Adipocyte (in vitro differentiated cells): ENCODE measurements at regions not wholly inside any gene's neighbourhood (a gene's known extent, or its start where the extent isn't known, plus 50 kb on each side); places are given as distances from the start of the nearest gene placed in this dataset.

Experiments
- DNase-seq: peaks from one replicate; pipeline ENCODE4 v3.0.0-alpha.2; 2015; ENCODE audit warnings: low read depth
- H3K27me3 ChIP-seq: replicated peaks from 2 replicates; pipeline ENCODE4 v1.7.0; 2013; ENCODE audit warnings: mild to moderate bottlenecking, low read length, moderate library complexity; ENCODE audit not compliant: control insufficient read depth, insufficient read depth
- H3K36me3 ChIP-seq: 2 replicates; pipeline ENCODE4 v1.7.0; 2013; ENCODE audit warnings: low read length, mild to moderate bottlenecking, moderate library complexity; ENCODE audit not compliant: control insufficient read depth, insufficient read depth, severe bottlenecking
- H3K4me1 ChIP-seq: 2 replicates; pipeline ENCODE4 v1.7.0; 2013; ENCODE audit warnings: mild to moderate bottlenecking, low read length, moderate library complexity; ENCODE audit not compliant: control insufficient read depth, insufficient read depth
- H3K4me3 ChIP-seq: 2 replicates; pipeline ENCODE4 v1.7.0; 2013; ENCODE audit warnings: mild to moderate bottlenecking, low read length, moderate library complexity
- H3K9ac ChIP-seq: 2 replicates; pipeline ENCODE4 v1.7.0; 2013; ENCODE audit warnings: mild to moderate bottlenecking, low read length, moderate library complexity
- H3K9me3 ChIP-seq: 2 replicates; pipeline ENCODE4 v1.7.0; 2013; ENCODE audit warnings: mild to moderate bottlenecking, low read length, moderate library complexity; ENCODE audit not compliant: control insufficient read depth

DNA sequence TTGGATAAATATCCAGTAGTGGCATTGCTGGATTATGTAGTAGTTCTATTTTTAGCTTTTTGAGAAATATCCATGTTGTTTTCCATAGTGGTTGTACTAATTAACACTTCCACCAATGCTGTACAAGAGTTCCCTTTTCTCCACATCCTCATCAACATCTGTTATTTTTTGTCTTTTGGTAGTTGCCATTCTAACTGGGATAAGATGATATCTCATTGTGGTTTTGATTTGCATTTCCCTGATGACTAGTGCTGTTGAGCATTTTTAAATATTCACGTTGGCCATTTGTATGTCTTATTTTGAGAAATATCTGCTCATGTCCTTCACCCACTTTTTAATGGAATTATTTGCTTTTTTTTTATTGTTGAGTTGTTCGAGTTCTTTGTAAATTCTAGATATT lies 183.9 kb downstream of the PTPRU start:
- Histone ChIP-seq H3K36me3 (no peaks in the 10 kb centered on the region), H3K27me3 (no peaks in the 10 kb centered on the region), H3K4me1 (peaks cover 29% of the 10 kb centered on the region), H3K4me3 (no peak overlapping the region), H3K9me3 (peaks cover 6% of the 10 kb centered on the region), H3K9ac (no peak overlapping the region)
- no peak for DNase-seq

DNA sequence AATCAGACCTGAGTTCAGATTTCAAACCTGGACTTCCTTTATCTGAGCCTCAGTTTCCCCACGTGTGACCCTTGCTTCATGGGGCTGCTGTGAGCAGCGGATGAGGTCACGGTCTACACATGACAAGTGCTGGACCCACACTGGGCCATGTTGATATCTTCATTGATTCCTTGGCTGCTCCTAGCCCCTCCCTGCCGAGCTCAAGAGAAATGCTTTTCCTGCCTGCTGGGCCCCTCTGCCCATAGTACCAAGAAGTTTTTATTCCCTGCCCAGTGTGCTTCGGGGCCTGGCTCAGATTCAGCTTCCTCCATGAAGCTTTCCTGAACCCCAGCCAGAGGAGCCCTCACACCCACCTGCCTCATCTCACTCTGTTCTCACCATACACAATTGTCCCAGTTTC lies 181.6 kb downstream of the PTPRU start:
- Histone ChIP-seq H3K9me3 (peaks cover 6% of the 10 kb centered on the region), H3K9ac (no peak overlapping the region), H3K27me3 (peaks cover 1% of the 10 kb centered on the region), H3K4me3 (no peak overlapping the region), H3K36me3 (no peaks in the 10 kb centered on the region), H3K4me1 (peaks cover 29% of the 10 kb centered on the region)
- DNase-seq, result no peak

DNA sequence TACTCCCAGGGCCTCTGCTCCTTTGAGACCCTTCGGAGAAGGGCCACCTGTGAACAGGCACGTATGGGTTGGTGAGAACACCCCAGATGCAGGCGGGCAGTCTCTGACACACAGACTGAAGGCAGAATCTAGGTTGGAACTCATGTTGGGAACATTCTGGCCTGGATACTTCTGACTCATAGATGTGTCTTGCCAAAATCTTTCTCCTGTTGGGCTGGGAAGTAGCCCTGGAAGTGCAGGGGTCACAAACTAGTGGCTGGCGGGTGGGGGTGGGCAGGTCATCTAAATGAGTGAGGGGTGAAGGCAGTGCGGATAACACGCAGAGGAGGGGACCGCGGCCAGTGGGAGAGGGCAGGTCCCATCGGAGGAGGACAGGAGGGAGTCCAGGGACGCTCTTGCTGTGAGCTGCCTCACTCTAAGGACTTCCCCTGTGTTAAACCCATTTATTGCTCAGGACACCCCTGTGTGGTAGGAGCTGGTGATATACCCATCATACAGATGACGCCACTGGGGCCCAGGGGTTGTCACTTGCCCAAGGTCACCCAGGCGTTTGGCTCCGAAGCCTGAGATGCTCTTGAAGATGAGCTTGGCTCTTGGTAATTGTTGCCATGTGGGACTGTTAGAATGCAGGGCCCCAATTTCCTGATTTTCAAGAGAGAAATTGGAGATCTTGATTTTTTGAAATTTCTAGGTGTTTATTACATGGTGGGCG lies 181.0 kb downstream of the PTPRU start:
- Histone ChIP-seq H3K9ac (peak overlapping the region; percentile 32), H3K36me3 (no peaks in the 10 kb centered on the region), H3K4me3 (peak overlapping the region; percentile 31), H3K9me3 (peaks cover 6% of the 10 kb centered on the region), H3K27me3 (peaks cover 6% of the 10 kb centered on the region), H3K4me1 (peaks cover 29% of the 10 kb centered on the region)
- DNase-seq, result peak; percentile 39

- Histone ChIP-seq H3K27me3 (peaks cover 6% of the 10 kb centered on the region), H3K9ac (peak overlapping the region; percentile 32), H3K4me1 (peaks cover 29% of the 10 kb centered on the region), H3K4me3 (peak overlapping the region; percentile 31), H3K36me3 (no peaks in the 10 kb centered on the region), H3K9me3 (peaks cover 6% of the 10 kb centered on the region)
- DNase-seq, result no peak
Observed at GRCh38 chr1:29416267-29417146, 180.2 kb downstream of the PTPRU start.

DNA sequence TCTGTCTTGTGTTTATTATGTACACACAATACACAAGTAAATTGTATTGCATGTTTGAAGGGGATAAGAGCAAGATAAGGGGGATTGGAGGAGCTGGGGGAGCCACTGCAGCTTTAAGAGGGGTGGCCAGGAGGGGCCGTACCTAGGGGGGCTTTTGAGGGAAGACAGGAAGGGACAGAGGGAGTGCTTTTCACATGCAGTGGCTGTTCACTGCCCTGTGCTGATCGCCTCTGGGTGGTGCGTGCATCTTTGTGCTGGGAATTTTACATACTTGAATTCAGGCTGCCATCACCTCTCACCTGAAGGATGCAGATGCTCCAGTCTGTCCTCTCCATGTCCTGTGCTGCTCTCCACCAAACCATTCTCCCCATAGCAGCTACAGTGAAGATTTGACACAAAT lies 179.5 kb downstream of the PTPRU start:
- Histone ChIP-seq H3K9ac (no peak overlapping the region), H3K9me3 (peaks cover 4% of the 10 kb centered on the region), H3K4me1 (peaks cover 29% of the 10 kb centered on the region), H3K27me3 (peaks cover 6% of the 10 kb centered on the region), H3K4me3 (no peak overlapping the region), H3K36me3 (no peaks in the 10 kb centered on the region)
- DNase-seq, result no peak

DNA sequence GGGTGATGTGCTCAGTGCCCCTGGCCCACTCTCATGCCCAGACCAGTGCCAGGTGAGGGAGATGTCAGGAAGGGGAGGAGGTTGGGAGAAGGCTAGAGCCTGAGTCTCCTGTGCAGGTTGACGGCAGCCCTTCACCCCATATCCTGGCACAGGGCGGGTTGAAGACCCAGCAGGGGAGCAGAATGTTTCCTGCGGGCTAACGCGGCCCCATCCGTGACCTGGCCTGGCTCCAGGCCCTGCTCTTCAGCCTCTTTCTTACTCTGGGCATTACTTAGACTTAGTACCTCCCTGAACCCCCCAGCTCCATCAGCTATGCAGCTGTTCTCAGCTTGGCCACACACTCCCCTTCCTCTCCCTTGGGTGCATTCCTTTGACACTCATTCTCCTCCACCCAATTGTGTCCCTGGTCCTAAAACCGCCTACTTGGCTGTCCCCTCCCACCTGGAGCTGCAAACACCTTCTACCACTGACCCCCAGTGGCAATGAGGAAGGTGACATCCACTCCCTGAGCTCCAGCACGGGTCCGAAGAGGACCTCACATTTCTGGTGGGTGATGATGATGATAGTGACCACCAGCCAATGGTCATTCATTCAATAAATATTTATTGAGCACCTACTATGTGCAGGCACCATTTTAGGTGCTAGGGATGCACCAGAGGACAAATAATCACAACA lies 179.0 kb downstream of the PTPRU start:
- Histone ChIP-seq H3K9me3 (no peaks in the 10 kb centered on the region), H3K9ac (no peak overlapping the region), H3K4me1 (peaks cover 28% of the 10 kb centered on the region), H3K36me3 (no peaks in the 10 kb centered on the region), H3K27me3 (peaks cover 6% of the 10 kb centered on the region), H3K4me3 (no peak overlapping the region)
- DNase-seq, result no peak

DNA sequence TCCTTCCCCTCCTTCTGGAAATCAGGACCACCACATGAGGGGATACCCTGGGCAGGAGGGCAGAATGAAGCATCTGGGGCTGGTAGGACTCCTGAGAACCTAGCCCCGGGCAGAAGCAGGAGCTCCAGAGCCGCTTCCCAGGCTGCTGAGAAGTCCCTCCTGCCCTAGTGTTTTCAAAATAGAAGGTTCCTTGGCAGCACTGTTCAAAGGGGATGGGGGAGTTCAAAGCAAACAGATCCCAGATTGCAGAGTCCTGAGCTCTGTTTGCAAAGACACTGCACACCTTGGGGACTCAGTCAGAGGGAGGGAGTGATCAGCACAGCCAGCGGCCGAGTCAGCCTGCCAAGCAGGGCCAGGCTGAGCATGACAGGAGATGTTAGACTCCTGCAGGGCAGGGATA lies 177.8 kb downstream of the PTPRU start:
- Histone ChIP-seq H3K36me3 (no peaks in the 10 kb centered on the region), H3K4me1 (peaks cover 25% of the 10 kb centered on the region), H3K27me3 (peaks cover 8% of the 10 kb centered on the region), H3K9me3 (no peaks in the 10 kb centered on the region), H3K9ac (no peak overlapping the region), H3K4me3 (no peak overlapping the region)
- DNase-seq, result no peak

GRCh38 chr1:29413661-29414060 lies 177.3 kb downstream of the PTPRU start:
- no peak for DNase-seq
- peaks cover 25% of the 10 kb centered on the region for H3K4me1 ChIP-seq
- no peaks in the 10 kb centered on the region for H3K36me3 ChIP-seq
- H3K9ac ChIP-seq, result no peak overlapping the region
- no peaks in the 10 kb centered on the region for H3K9me3 ChIP-seq
- H3K27me3 ChIP-seq, result peaks cover 8% of the 10 kb centered on the region
- no peak overlapping the region for H3K4me3 ChIP-seq

DNA sequence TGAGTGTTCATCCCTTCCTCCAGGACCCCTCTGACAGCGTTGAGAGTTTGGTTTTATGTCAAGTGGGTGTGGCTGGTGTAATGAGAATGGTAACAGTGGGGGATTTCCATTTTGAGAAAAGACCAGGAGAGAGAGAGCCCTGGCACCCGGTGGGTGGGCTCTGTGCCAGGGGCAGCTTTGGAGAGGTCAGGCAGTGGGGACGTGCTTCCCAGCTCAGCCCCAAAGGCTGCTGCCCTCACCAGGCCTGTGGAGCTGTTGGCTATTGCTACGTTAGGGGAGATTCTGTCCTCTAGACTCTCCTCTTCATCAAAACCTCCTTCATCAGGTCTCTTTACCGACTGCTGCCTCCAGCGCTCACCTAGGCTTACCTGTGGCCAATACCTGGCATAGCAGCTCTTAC lies 176.3 kb downstream of the PTPRU start:
- DNase-seq, result no peak
- peaks cover 18% of the 10 kb centered on the region for H3K4me1 ChIP-seq

GRCh38 chr1:29410476-29410875 lies 174.2 kb downstream of the PTPRU start:
- no peak for DNase-seq
- Histone ChIP-seq H3K4me3 (no peak overlapping the region), H3K36me3 (no peaks in the 10 kb centered on the region), H3K4me1 (no peaks in the 10 kb centered on the region), H3K9me3 (no peaks in the 10 kb centered on the region), H3K9ac (no peak overlapping the region), H3K27me3 (peaks cover 8% of the 10 kb centered on the region)

More for the DNA sequence above, 176.3 kb downstream of the PTPRU start:
- Histone ChIP-seq H3K9me3 (no peaks in the 10 kb centered on the region), H3K4me3 (no peak overlapping the region), H3K9ac (no peak overlapping the region), H3K36me3 (no peaks in the 10 kb centered on the region), H3K27me3 (peaks cover 8% of the 10 kb centered on the region)

GRCh38 chr1:29409616-29410015 lies 173.3 kb downstream of the PTPRU start:
- Histone ChIP-seq H3K9me3 (no peaks in the 10 kb centered on the region), H3K36me3 (no peaks in the 10 kb centered on the region)
- no peak for DNase-seq

More at GRCh38 chr1:29409616-29410015, 173.3 kb downstream of the PTPRU start:
- Histone ChIP-seq H3K9ac (no peak overlapping the region), H3K4me1 (no peaks in the 10 kb centered on the region), H3K27me3 (peaks cover 8% of the 10 kb centered on the region), H3K4me3 (no peak overlapping the region)
